Stomach (tissue), 4 donors: ENCODE measurements at regions not wholly inside any gene's neighbourhood (a gene's known extent, or its start where the extent isn't known, plus 50 kb on each side); places are given as distances from the start of the nearest gene placed in this dataset.

Source experiments
- CTCF ChIP-seq, 7 experiments: fragments of 450-650 bp in 4 of 7; fragments of 200-600 bp in 3 of 7; sonication (generic) in 3 of 7; IDR thresholded peaks; one replicate each; pipeline ENCODE4 v1.5.1; 2016 to 2019; ENCODE audit warnings: antibody characterized with exemption in 7 of 7, control low read depth in 2 of 7, mild to moderate bottlenecking in 1 of 7
- EP300 ChIP-seq: sonication (generic); formaldehyde crosslinking; IDR thresholded peaks from one replicate; pipeline ENCODE4 v1.6.1; 2017; ENCODE audit warnings: antibody characterized with exemption

DNA sequence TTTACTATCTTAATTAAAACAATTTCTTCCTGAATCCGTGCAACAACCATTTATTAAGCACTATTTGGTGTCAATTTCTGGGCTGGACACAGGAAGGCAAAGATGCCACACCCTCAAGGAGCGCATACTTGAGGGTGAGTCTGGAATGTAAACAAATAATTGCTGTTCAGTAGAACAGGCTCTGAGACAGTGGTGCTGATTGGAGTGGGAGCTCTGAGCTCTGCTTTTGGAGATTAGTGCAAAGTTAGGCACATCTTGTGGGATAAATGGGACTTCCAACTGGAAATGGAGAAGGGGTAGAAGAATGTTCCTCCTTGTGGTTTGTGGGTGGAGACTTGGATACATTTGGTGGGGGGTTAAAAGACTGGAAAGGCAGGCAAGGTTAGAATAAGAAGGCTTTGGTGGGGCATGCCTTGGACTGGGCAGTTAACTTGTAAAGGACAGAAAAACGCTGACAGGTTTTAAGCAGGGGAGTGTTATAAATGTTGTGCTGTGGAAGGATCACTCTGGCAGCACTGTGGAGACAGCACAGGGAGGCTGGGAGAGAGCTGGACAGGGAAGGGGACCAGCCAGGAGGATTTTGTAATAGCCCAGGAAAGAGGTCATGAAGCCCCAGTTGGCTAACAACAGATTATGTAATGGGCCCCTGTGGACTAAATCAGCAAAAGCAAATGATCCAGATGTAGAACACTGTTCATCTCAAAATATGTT lies 80.7 kb downstream of the ZNF365 start:
- TF ChIP-seq CTCF (IDR thresholded peaks at IDR 0.05) (no peak), EP300 (no peak)
